ENCODE measurements at regions not wholly inside any gene's neighbourhood (a gene's known extent, or its start where the extent isn't known, plus 50 kb on each side); places are given as distances from the start of the nearest gene placed in this dataset.

DNA sequence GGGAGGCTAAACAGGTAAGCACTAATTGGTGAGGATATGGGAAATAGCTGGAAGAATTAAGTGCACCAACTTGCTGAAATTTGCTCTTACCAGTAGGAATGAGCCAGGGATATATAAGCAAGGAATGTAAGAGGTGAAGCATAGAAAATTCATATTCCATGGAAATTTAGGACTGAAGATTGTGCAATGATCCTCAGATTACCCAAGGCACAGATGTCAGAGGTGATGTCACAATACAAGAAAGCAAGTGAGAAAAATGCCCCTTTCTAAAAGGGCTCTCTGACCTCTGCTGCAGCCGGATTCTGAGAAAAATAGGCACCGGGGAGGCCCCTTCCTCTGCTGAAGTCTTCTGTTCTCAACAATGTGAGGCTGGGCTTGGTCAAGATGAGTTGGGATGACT, 112.3 kb upstream of the ZNF678 start:
- no peak for DNase-seq (ENCODE audit: low read depth in 2 of 3, low spot score in 1 of 3)

- no peak for DNase-seq (ENCODE audit: low read depth in 2 of 3, low spot score in 1 of 3)
Observed at GRCh38 chr1:227450489-227450888, 112.9 kb upstream of the ZNF678 start.

- DNase-seq (ENCODE audit: low read depth in 2 of 3, low spot score in 1 of 3): no peak
Observed at GRCh38 chr1:227449741-227450441, 113.5 kb upstream of the ZNF678 start.

GRCh38 chr1:227449051-227449450, 114.3 kb upstream of the ZNF678 start:
- DNase-seq (ENCODE audit: low read depth in 2 of 3, low spot score in 1 of 3): peak in 2 of 3 donors; percentile 3 to 30

- no peak for DNase-seq (ENCODE audit: low read depth in 2 of 3, low spot score in 1 of 3)
Observed at GRCh38 chr1:227447531-227447990, 115.8 kb upstream of the ZNF678 start.

GRCh38 chr1:227445746-227446145, 117.6 kb upstream of the ZNF678 start:
- DNase-seq (ENCODE audit: low read depth in 2 of 3, low spot score in 1 of 3): no peak

DNA sequence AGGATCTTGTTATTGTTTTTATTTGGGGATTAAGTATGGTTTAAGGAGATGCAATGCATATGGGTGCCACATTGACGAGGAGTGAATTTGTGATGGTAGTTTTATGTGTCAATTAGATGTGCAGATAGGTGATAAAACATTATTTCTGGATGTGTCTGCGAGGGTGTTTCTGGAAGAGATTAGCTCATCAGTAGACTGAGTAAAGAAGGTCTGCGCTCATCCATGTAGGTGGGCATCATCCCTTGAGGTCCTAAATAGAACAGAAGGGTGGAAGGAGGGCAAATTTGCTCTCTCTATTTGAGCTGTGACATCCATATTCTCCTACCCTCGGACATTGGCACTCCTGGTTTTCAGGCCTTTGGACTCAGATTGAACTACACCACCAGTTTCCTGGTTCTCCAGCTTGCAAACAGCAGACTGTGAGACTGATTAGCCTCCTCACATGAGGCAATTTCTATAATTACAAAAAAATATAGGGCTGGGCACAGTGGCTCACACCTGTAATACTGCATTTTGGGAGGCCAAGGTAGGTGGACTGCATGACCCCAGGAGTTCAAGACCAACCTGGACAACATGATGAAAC, 118.2 kb upstream of the ZNF678 start:
- DNase-seq (ENCODE audit: low read depth in 2 of 3, low spot score in 1 of 3): no peak

DNA sequence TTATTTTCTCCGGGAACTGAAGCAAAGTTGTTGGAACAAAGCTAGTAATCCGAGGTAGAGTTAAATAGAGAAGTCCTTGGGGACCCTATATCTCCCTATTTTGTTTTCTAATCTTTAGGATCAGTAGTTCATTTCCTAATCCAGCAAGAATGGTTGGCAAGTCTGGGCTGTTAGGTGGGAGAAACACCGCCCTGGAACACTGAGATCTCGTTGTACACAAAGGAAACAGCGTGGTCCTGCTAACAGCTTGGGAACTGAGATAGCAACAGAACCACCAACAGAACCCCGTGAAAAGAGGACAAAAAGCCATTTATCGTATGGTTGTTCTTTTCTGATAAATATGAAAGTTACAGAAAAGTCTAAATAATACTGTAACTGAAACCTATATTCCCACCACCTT, 121.9 kb upstream of the CDC42BPA start:
- no peak for DNase-seq (ENCODE audit: low read depth in 2 of 3, low spot score in 1 of 3)

DNA sequence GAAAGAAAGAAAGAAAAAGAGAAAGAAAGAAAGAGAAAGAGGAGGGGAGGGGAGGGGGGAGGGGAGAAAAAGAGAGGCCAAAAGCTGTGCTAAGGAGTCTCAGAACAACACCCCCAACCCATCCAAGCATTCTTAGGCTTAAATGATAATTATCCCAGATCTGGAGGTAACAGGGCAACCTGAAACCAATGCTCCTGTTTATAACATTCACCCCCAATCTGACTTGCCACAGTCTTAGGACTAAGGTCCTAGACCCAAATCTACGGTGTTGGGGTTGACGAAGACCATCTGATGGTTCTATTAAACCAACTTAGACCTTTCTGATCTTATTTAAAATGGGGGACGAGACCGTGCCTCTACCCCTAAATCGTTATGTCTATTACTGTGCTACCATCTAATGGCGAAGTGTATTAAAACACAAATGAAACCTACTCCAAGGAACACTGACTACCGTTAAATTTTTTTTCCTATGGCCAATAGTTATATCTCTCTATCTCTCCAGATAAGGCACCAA, 119.3 kb upstream of the CDC42BPA start:
- DNase-seq (ENCODE audit: low read depth in 2 of 3, low spot score in 1 of 3): no peak

GRCh38 chr1:227434808-227435444, 116.6 kb upstream of the CDC42BPA start:
- DNase-seq (ENCODE audit: low read depth in 2 of 3, low spot score in 1 of 3): no peak

DNA sequence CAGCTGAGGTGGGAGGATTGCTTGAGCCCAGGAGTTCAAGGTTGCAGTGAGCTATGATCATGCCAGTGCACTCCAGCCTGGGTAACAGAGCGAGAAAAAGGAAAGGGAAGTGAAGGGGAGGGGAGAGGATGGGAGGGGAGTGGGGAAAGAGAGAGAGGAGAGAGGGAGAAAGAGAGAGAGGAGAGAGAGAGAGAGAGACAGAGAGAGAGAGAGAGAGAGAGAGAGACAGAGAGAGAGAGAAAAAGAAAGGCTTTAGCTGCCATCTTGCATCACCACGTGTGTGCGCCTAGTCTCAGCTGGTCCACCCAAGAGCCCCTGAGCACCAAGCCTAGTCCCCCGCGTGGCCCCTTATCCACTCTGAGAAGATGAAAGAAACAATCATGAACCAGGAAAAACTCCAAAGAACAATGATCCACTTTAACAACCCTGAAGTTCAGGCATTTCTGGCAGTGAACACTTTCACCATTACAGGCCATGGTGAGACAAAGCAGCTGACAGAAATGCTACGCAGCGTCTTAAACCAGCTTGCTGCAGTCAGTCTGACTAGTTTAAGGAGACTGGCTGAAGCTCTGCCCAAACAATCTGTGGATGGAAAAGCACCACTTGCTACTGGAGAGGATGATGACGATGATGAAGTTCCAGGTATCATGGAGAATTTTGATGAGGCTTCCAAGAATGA, 115.5 kb upstream of the CDC42BPA start:
- DNase-seq (ENCODE audit: low read depth in 2 of 3, low spot score in 1 of 3): no peak

GRCh38 chr1:227432981-227433380, 114.7 kb upstream of the CDC42BPA start:
- no peak for DNase-seq (ENCODE audit: low read depth in 2 of 3, low spot score in 1 of 3)

GRCh38 chr1:227432181-227432535, 113.9 kb upstream of the CDC42BPA start:
- no peak for DNase-seq (ENCODE audit: low read depth in 2 of 3, low spot score in 1 of 3)

DNA sequence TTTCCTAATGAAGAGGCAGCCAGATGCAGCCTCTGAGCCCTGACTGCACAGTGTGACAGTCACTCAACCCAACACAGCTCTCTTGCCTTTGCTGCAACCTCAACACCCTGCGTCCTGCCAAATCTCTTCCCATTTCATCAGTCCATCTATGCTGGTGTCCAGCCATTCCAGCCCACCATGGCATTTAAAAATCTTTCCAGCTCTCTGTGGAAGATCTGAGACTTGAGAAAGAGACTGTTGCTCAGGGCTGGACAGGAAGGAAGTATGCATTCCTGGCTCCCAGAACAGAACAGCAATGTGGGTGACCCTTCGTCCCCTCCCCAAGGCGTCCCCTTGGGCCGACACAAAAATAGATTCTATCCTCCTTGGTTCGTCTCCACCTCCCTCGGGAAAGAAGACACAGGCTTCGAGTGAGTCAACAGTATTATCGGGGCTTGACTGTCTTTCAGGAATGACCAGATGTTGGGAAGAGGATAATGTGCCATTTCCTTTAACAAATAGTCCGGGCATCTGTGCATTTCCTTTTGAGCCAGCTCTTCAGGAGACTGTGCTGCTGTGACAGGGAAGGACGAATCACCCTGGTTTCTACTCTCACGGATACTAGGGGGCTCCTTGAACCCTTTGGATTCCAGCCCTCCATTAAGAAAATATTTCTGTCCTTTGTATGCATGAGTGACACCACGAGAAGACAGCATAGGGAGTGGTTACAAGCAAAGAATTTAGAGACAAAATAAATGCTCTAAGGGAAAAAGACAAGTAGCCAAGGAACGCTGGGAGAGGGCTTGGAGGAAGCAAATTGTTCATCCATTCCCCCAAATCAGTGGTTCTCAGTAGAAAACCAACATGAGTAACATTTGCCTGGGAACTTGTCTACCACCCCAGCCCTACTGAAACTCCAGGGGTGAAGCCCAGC, 111.4 kb upstream of the CDC42BPA start:
- DNase-seq (ENCODE audit: low read depth in 2 of 3, low spot score in 1 of 3): no peak

- DNase-seq (ENCODE audit: low read depth in 2 of 3, low spot score in 1 of 3): no peak
Observed at GRCh38 chr1:227428803-227429202, 110.5 kb upstream of the CDC42BPA start.

DNA sequence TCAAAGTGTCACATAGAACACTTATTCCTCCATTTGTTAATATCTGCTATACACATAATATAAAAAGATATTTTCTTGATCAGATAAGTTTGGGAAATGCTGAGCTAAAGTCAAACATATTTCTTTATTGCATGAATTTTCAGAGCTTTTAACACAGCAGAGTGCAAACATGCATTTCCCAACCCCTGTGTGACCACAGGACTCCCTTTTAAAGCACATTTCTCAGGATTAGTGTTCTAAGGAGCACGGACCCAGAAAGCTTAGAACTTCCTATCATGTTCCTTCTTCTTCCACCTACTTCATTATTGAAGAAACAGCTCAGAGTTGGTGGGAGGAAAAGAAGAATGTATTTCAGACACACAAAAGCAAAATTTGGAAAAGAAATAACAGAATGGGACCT, 109.1 kb upstream of the CDC42BPA start:
- no peak for DNase-seq (ENCODE audit: low read depth in 2 of 3, low spot score in 1 of 3)

- no peak for DNase-seq (ENCODE audit: low read depth in 2 of 3, low spot score in 1 of 3)
Observed at GRCh38 chr1:227424953-227425352, 106.7 kb upstream of the CDC42BPA start.

DNA sequence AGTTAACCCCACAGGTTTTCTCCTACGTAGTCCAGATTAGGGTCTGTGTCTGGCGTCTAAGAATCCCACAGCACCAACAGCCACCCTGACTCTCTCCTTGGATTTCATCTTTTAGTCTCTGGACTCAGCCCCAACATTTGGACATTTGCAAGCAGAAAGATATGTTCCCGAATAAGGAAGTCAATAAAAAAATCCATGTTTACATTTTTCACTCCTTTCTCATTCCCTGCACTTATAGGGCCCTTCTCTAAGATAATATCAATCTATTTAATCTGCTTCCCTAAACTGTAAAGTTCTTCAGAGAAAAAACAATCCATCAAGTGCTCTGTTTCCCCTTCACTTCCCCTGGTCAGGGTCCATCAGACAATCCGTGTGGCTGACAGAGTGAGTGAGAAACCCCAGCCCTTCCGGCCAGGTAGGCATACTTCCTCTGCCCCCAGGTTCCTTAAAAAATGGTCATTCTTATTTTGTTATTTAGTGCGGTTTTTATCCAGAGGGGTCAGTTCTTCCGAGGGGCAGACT, 105.9 kb upstream of the CDC42BPA start:
- DNase-seq (ENCODE audit: low read depth in 2 of 3, low spot score in 1 of 3): no peak

DNA sequence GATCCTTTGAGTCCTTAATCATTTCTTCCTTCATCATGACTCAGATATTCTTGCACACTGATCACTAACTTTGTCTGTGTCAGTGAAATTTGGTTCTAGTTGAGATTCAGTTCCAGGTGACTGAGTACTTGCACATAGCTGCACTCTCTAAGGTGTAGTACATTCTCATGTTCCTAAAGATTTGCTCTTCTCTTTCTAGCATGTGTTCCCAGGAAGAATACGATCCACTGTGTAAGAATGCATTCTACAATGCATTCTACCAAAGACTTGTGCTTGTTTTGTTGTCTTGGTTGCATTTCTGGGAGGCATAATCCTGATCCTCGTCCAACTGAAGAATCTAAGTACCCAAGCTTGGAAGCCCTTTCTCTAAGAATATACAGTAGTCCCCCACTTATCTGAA, 104.3 kb upstream of the CDC42BPA start:
- DNase-seq (ENCODE audit: low read depth in 2 of 3, low spot score in 1 of 3): no peak

GRCh38 chr1:227420147-227420546, 101.9 kb upstream of the CDC42BPA start:
- no peak for DNase-seq (ENCODE audit: low read depth in 2 of 3, low spot score in 1 of 3)
